Gastrocnemius medialis (tissue), 4 donors: ENCODE measurements at regions not wholly inside any gene's neighbourhood (a gene's known extent, or its start where the extent isn't known, plus 50 kb on each side); places are given as distances from the start of the nearest gene placed in this dataset.

Experiments used
- ATAC-seq, 2 donors: fragments of 150-250 bp; one replicate each; pipeline ENCODE4 v1.9.1; 2016
- DNase-seq, 2 donors: peaks; one replicate each; pipeline ENCODE4 v3.0.0-alpha.2; 2019
- H3K27ac ChIP-seq, 4 donors: fragments of 200-600 bp; sonication (generic); 1 replicate in 1 of 4; 2 replicates in 3 of 4; pipeline ENCODE4 v1.5.1; 2016 to 2018; ENCODE audit warnings: mild to moderate bottlenecking in 2 of 4, moderate library complexity in 1 of 4
- H3K27me3 ChIP-seq, 3 donors: fragments of 200-600 bp; sonication (generic) in 2 of 3; 1 replicate in 1 of 3; 2 replicates in 2 of 3; pipeline versions ENCODE4 v1.5.1 to v1.6.0; 2016 to 2019; ENCODE audit warnings: mild to moderate bottlenecking in 1 of 3, moderate library complexity in 1 of 3
- H3K36me3 ChIP-seq, 2 donors: fragments of 200-600 bp; sonication (generic) in 1 of 2; one replicate each; pipeline ENCODE4 v1.5.1; 2017 to 2018
- H3K4me1 ChIP-seq, 2 donors: fragments of 200-600 bp; sonication (generic) in 1 of 2; one replicate each; pipeline ENCODE4 v1.5.1; 2016 to 2017; ENCODE audit warnings: mild to moderate bottlenecking in 2 of 2
- H3K4me3 ChIP-seq, 4 donors: fragments of 200-600 bp; sonication (generic) in 3 of 4; 1 replicate in 1 of 4; 2 replicates in 3 of 4; pipeline ENCODE4 v1.5.1; 2016 to 2019; ENCODE audit warnings: mild to moderate bottlenecking in 2 of 4
- H3K9me3 ChIP-seq, 3 donors: fragments of 200-600 bp; sonication (generic) in 2 of 3; 1 replicate in 1 of 3; 2 replicates in 2 of 3; pipeline ENCODE4 v1.5.1; 2016 to 2019
- POLR2A ChIP-seq, 2 donors: fragments of 450-650 bp; IDR thresholded peaks; one replicate each; pipeline ENCODE4 v1.6.1; 2017; ENCODE audit warnings: antibody characterized with exemption in 2 of 2, mild to moderate bottlenecking in 2 of 2, moderate library complexity in 2 of 2
- in situ Hi-C, 4 donors: fragments of 200-750 bp; cut with MboI; loops; one replicate each; pipeline versions ENCODE4 v1.15.0 to v1.8.0; 2017; ENCODE audit warnings: low sequenced_read_pairs in 4 of 4
- intact Hi-C: fragments of 100-400 bp; cut with DNase I; formaldehyde crosslinking; loops from one replicate; pipeline ENCODE4 v1.15.1; 2023; ENCODE audit warnings: low total_unique reads
- TF ChIP-seq, protein P1 (sequence below), 5 experiments: fragments of 450-650 bp in 3 of 5; fragments of 200-600 bp in 2 of 5; sonication (generic) in 2 of 5; IDR thresholded peaks in 4 of 5; conservative IDR thresholded peaks in 1 of 5; 1 replicate in 4 of 5; 2 replicates in 1 of 5; pipeline ENCODE4 v1.5.1; 2016 to 2019; ENCODE audit warnings: antibody characterized with exemption in 5 of 5, mild to moderate bottlenecking in 3 of 5, moderate library complexity in 3 of 5

DNA sequence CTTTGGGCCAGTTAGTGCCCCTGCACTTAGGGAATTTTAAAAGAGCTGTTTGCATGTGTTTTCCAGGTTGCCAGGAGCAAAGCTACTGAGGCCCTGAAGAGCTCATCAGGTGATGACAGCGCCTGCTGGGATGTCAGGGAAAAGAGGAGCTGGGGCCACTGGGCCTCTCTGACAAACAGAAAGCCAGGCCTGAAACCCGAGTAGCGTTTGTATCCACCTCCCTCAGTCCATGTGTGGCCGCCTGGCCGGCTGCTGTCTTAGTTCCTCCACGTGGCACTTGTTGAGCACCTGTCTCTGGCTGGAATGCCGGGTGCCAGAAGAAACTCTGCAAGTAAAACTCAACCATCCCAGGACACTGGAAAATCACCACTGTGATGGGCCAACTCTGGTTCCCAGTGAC is 601.2 kb downstream of the CDH26 start:
- H3K36me3 ChIP-seq: no peaks in the 10 kb centered on the region
- H3K4me3 ChIP-seq: no peak overlapping the region
- no peak overlapping the region for H3K27ac ChIP-seq
- H3K27me3 ChIP-seq: no peaks in the 10 kb centered on the region
- no peak for DNase-seq
- in situ Hi-C loops: loop anchor here in 1 of 4 donors (25.0 kb wide), 1 partner anchor 347 kb away; no protein-coding TSS in a partner anchor
- ATAC-seq: no peak
- H3K4me1 ChIP-seq: no peaks in the 10 kb centered on the region
- intact Hi-C loops: no loop called here
- TF ChIP-seq POLR2A (IDR thresholded peaks at IDR 0.05): no peak
- TF ChIP-seq, protein P1, sequence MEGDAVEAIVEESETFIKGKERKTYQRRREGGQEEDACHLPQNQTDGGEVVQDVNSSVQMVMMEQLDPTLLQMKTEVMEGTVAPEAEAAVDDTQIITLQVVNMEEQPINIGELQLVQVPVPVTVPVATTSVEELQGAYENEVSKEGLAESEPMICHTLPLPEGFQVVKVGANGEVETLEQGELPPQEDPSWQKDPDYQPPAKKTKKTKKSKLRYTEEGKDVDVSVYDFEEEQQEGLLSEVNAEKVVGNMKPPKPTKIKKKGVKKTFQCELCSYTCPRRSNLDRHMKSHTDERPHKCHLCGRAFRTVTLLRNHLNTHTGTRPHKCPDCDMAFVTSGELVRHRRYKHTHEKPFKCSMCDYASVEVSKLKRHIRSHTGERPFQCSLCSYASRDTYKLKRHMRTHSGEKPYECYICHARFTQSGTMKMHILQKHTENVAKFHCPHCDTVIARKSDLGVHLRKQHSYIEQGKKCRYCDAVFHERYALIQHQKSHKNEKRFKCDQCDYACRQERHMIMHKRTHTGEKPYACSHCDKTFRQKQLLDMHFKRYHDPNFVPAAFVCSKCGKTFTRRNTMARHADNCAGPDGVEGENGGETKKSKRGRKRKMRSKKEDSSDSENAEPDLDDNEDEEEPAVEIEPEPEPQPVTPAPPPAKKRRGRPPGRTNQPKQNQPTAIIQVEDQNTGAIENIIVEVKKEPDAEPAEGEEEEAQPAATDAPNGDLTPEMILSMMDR (IDR thresholded peaks at IDR 0.05 in 4 of 5, conservative IDR thresholded peaks at IDR 0.05 in 1 of 5): no peak
- no peaks in the 10 kb centered on the region for H3K9me3 ChIP-seq

DNA sequence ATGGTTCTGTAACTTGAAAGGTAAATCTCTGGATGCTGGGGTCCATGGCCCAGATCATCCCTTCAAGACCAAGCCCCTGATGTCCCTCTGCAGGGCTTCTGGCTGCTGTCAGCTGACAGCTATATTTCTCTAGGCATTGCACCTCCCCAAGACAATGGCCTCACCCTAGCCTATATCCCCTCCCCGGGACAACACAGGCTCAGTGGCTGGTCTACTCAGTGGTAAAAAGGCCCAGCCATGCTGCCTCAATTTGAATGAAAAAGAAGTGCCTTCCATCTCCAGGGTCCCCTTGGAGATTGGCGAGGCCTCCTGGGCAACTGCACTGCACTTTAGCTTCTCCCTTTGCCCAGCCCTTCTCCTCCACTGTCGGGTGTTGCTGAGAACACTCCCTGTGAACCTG is 602.8 kb downstream of the CDH26 start:
- no peak for ATAC-seq

DNA sequence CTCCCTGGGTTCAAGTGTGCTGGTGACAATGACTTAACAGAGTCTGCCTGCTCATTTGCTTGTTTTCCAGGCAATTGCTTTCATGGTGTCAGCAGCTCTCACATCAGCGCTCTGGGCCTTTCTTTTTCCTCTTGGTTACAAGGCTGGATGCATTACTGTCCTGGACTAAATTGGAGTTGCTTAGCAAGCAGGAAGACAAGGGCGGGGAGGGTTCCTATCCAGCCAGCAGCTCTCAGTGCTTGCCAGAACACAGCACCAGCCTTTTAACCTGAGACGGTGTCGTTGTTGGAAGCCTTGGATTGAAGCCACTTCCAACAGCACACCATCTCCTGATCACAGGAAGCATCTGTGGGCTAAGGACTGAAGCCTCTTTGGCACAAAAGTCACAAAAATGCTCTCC is 606.9 kb downstream of the CDH26 start:
- in situ Hi-C loops: loop anchor here in 1 of 4 donors (25.0 kb wide), 1 partner anchor 353 kb away; no protein-coding TSS in a partner anchor
- Histone ChIP-seq H3K27me3 (no peaks in the 10 kb centered on the region), H3K27ac (no peak overlapping the region), H3K4me3 (no peak overlapping the region), H3K9me3 (no peaks in the 10 kb centered on the region), H3K36me3 (no peaks in the 10 kb centered on the region), H3K4me1 (no peaks in the 10 kb centered on the region)
- TF ChIP-seq, protein P1 (IDR thresholded peaks at IDR 0.05 in 4 of 5, conservative IDR thresholded peaks at IDR 0.05 in 1 of 5): no peak
- TF ChIP-seq POLR2A (IDR thresholded peaks at IDR 0.05): no peak
- intact Hi-C loops: no loop called here
- DNase-seq (no peak), ATAC-seq (no peak)

More for the DNA sequence above, 602.8 kb downstream of the CDH26 start:
- H3K4me3 ChIP-seq: no peak overlapping the region
- H3K4me1 ChIP-seq: no peaks in the 10 kb centered on the region
- no peaks in the 10 kb centered on the region for H3K9me3 ChIP-seq
- TF ChIP-seq, protein P1 (IDR thresholded peaks at IDR 0.05 in 4 of 5, conservative IDR thresholded peaks at IDR 0.05 in 1 of 5): no peak
- no peak for TF ChIP-seq POLR2A (IDR thresholded peaks at IDR 0.05)
- intact Hi-C loops (no loop called here), in situ Hi-C loops (loop anchor here in 1 of 4 donors (25.0 kb wide), 1 partner anchor 349 kb away; no protein-coding TSS in a partner anchor)
- no peak for DNase-seq
- no peak overlapping the region for H3K27ac ChIP-seq
- no peaks in the 10 kb centered on the region for H3K36me3 ChIP-seq
- no peaks in the 10 kb centered on the region for H3K27me3 ChIP-seq

DNA sequence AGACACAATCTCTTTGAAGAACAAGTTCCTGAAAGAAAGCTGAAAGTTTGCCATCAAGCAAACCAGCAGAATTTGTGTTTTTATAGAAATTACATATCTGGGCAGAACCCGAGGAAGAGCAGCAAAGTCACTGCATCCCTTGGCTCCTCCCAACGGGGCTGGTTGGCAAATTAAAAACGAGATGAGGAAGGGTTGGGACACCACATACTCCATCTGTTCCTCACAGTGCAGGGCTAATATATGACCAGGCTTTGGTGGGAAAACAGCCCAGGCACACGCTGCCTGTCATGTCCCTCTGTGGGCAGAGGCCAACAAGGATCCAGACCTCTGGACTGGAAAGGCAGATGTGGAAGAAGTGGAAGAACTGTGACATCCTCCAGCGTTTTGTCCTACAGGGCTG is 607.3 kb downstream of the CDH26 start:
- in situ Hi-C loops: loop anchor here in 1 of 4 donors (25.0 kb wide), 1 partner anchor 353 kb away; no protein-coding TSS in a partner anchor

More for the DNA sequence above, 607.3 kb downstream of the CDH26 start:
- Histone ChIP-seq H3K36me3 (no peaks in the 10 kb centered on the region), H3K4me1 (no peaks in the 10 kb centered on the region), H3K27me3 (no peaks in the 10 kb centered on the region), H3K9me3 (no peaks in the 10 kb centered on the region), H3K4me3 (no peak overlapping the region), H3K27ac (no peak overlapping the region)
- intact Hi-C loops: no loop called here
- TF ChIP-seq, protein P1 (IDR thresholded peaks at IDR 0.05 in 4 of 5, conservative IDR thresholded peaks at IDR 0.05 in 1 of 5): no peak
- TF ChIP-seq POLR2A (IDR thresholded peaks at IDR 0.05): no peak
- ATAC-seq (no peak), DNase-seq (no peak)
